DMS79 (cell line): ENCODE measurements at regions not wholly inside any gene's neighbourhood (a gene's known extent, or its start where the extent isn't known, plus 50 kb on each side); places are given as distances from the start of the nearest gene placed in this dataset.

ENCODE experiments used
- DNase-seq: peaks from one replicate; lab custom pipeline; 2025; lab: John Stamatoyannopoulos, UW

DNA sequence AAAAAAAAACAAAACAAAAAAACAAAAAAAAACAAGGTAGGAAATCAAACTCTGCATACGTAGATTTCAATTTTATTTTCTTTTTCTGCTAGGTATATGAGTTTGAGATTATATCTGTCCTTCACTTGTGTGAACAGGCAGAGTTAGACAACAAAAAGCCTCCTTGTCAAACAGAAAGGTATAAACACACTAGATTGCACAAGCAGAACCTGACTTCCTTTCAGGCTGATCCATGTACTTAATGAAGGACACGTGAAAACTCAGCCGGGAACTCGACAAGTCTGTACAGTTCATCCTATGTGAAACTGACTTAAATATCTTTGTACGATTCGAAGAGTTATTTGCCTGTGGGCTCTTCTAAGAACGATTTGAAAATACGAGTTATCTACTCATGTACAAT is 254.1 kb downstream of the ARL4A start:
- DNase-seq, result no peak

GRCh38 chr7:12942609-12943008 is 255.2 kb downstream of the ARL4A start:
- no peak for DNase-seq

- no peak for DNase-seq
These were observed 256.3 kb downstream of the ARL4A start for GRCh38 chr7:12943781-12944180.

GRCh38 chr7:12945901-12946300 is 258.5 kb downstream of the ARL4A start:
- DNase-seq, result no peak

DNA sequence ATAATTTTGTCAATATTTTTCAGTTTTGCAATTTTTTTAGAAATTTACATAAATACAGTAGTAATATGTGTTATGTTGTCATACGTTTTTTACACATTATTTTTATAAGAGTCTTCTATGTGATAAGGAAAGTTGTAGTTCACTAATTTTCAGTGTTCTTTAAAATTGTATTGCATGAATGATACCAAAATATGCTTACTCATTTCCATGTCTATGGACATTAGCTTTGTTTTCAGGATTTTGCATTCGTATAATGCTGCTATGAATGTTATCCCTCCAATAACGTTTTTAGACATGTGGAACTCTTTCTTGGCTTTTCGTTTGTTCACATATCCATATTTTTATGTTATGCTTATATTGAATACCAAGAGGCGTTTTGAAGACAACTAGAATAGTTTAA is 260.0 kb downstream of the ARL4A start:
- no peak for DNase-seq

DNA sequence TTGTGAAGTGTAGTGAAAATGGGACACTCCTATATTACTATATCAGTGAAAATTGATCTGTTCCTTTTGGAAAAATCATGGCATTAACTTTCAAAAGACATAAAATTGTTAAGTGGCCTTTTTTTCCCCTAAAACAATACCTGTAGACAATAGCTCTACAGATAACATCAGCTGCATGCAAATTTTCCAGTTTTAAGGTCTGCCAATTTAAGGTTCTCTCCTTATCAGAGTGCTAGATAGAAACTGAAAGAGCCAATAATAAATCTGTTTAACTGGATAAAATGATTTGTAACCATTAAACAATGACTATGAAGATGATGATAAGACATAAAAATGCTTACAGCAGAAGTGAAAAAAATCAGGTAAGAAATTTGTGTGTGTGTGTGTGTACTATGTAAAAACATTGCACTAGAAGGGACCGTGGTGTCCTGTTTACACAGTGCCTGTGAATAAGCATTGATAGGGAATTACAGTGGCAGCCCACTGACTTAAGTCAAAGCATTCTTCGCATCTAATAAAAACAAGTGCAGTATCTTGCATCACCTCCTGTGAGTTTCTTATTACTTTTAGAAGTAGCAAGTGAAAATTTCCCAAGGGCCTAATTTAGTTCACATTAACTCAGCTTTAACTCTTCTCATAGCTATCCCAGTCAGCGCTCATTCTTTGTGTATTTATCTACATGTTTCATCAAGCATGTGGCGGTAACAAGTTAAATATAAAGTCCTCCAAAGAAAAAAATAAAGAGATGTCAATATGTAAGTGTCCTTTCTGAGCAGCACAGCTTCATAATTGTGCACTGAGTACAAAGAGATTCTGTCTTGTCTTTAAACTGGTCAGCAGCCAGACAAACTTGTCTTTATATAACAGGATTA is 261.9 kb downstream of the ARL4A start:
- no peak for DNase-seq

DNA sequence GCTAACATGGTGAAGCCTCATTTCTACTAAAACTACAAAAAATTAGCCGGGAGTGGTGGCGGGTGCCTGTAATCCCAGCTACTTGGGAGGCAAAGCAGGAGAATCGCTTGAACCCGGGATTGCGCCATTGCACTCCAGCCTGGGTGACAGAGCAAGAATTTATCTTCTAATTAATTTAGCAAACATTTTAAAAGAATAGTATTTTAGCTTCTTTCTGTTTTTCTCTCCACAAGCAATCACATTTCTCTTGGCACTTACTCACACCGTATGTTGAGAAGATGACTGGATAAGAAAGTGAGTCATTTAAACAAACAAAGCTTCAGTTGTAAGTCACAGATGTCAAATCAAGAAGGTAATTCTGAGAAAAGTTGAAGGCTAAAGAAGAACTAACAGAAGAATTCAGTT is 264.0 kb downstream of the ARL4A start:
- no peak for DNase-seq

DNA sequence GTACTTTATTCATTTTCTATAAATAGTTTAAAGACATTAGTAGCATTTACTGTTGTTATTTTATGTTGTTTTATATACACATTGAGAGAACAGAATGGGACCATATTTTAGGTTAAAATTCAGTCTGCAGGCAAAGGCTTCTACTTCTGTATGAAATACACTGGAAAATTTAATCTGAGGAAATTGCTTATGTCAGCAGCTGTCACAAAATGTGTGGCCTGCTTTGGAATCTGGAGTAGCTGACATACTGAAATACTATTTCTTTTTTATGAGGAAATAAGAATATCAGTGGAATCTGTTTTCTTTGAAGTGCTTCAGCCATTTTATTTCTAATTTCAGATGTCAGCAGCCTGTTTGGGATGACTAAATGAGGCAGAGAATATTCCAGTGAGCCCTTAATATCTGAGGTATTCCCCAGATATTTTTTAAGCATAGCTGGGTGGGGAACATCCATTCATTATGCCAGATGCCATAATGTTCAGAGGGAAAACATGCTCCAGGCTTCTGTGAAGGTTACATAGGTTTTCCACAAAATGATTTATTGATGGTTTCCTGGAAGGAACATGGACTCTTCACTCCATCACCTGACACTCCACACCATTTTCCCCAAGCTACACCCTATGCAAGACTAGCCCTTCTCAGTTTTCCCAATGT is 267.1 kb downstream of the ARL4A start:
- DNase-seq, result no peak

GRCh38 chr7:12957487-12957886 is 270.1 kb downstream of the ARL4A start:
- DNase-seq, result no peak

- no peak for DNase-seq
These were observed 274.6 kb downstream of the ARL4A start for GRCh38 chr7:12961910-12962480.

- no peak for DNase-seq
These were observed 276.0 kb downstream of the ARL4A start for GRCh38 chr7:12963435-12963834.

- no peak for DNase-seq
These were observed 277.4 kb downstream of the ARL4A start for GRCh38 chr7:12964836-12965235.

DNA sequence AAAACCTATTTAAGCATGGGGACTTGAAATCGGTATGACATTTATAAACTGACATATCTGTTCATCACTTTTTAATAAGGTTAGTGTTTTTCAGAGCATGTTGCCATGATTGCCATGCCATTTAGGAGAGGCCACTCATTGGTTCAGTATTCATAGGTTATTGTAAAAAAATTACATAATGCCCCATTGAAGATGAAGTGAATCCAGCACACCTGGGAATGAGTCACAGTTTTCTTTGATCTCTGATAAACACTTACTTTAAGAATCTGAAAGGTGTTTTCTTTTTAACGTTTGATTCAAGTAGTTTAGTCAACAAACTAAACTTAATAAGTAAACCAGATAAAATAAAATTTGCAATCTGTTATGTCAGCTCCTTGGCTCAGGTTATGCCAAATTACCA is 278.3 kb downstream of the ARL4A start:
- DNase-seq, result no peak

- no peak for DNase-seq
These were observed 279.9 kb downstream of the ARL4A start for GRCh38 chr7:12967322-12967721.

DNA sequence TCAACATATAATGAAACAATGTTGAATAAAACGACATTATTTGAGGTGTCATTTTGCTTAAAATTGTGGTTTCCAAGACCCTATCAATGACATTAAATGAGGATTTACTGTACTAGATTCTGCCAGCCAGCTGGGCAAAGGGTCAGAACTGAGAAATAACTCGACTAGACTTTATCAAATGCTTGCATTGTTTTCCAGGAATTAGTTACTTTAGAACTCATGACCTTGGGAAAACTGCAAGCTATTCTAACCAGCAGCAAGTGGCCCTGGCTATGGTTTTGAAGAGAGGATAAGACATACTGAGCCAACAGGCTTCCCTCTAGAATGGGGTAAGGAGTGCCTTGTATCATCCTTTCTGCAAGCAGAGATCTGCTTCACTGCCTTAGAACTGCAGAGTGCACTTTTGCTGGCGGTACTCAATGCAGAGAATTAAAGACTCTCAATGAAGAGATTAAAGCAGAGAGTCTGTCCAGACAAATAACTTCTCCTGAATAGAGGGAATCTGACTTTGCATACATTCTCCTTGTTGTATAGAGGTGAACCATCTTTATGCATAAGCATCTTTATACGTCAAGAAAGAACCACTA is 281.5 kb downstream of the ARL4A start:
- no peak for DNase-seq

DNA sequence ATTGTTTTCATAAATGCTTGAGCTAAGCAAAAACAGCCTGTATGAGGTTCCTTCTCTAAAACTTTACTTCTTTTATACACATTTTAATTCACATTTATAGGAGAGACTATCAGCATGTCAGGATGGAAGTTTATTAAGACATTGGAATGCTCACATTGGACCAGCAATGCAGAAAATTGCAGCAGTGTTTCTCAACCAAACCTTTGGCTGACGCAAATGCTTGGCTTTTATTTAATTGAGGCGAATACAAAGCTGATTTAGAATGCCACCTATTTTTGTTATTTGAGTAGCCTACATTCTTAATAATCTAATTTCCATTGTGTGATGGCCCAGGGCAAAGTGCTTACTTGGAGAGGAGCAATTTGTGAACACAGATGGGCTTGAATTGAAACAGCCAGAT is 283.2 kb downstream of the ARL4A start:
- no peak for DNase-seq

GRCh38 chr7:12974451-12975166 is 287.2 kb downstream of the ARL4A start:
- DNase-seq, result no peak

- DNase-seq, result no peak
These were observed 288.0 kb downstream of the ARL4A start for GRCh38 chr7:12975412-12975811.

DNA sequence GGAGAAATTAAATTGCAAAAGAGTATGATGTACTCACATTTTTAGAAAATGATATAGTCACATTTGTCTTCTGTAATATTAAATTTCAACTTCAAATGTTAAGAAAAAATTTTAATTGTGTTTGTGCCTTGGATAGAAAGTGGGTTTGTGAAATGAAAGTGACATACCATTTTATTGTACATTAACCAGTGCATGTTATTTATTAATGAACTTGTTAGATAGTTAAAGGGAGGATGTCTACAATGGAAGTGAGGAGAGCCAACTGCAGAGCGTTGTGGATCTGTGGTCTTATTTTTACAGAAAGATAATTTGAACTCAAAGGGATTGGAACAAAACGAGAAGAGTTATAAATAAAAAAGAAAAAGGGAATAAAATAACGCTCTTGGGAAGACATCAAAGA is 291.7 kb downstream of the ARL4A start:
- DNase-seq, result no peak

DNA sequence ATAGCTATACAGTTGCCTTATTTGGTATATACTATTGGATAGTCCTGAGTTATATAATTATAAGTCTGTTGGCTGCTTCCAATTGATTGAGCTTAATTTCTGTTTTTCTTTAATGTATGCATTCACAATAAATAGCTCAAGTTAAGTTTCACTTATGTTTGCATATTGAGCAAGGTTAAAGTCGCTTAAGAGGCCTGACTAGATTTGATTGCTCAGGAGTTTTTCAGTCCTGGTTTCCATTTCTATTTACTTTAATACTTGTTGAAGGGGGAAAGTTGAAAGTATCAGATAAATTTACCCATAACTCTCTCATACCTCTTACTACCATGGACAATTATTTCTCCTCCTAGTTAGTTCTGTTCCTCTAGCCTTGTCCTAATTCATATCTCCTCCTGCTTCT is 294.7 kb downstream of the ARL4A start:
- no peak for DNase-seq

- DNase-seq, result no peak
These were observed 296.7 kb downstream of the ARL4A start for GRCh38 chr7:12984117-12984516.

DNA sequence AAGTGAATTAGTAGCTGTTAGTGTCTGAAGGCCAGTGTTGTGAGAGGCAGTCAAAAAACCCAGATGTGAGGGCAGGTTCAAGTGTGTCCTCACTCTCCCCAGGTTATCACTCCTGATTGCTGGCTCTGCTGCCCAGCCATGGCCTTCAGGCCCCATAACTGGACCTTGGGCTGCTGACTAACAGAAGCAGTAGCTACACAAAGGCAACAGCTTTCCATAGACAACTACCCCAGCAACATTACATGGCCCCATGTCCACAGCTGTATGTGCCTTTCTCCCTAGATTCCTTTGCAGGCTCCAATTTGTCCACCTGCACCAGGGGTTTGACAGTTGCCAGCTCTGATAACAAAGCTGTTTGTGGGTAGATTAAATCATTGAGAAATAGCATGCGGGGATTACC is 297.8 kb downstream of the ARL4A start:
- no peak for DNase-seq
